ENCODE measurements at regions not wholly inside any gene's neighbourhood (a gene's known extent, or its start where the extent isn't known, plus 50 kb on each side); places are given as distances from the start of the nearest gene placed in this dataset.

GRCh38 chr7:137166363-137166762 is 177.2 kb downstream of the PTN start:
- H3K4me2 ChIP-seq: no peak overlapping the region
- no peaks in the 10 kb centered on the region for H3K79me2 ChIP-seq (ENCODE audit: low read depth)
- H3K36me3 ChIP-seq (ENCODE audit: low read depth): no peaks in the 10 kb centered on the region
- H3K9me2 ChIP-seq (ENCODE audit: insufficient read depth): no peaks in the 10 kb centered on the region
- no peaks in the 10 kb centered on the region for H3F3A ChIP-seq (ENCODE audit: insufficient read depth, low read depth)
- H3K4me3 ChIP-seq: no peak overlapping the region
- CTCF ChIA-PET: interaction anchor here (0.6 kb wide), 1 partner anchor 17 kb away, joined by 3 read pairs; no protein-coding TSS in a partner anchor
- POLR2A ChIA-PET (ENCODE audit: unreplicated experiment): no interaction called here
- H3K9me3 ChIP-seq (ENCODE audit: insufficient read depth, low read depth): no peaks in the 10 kb centered on the region
- BruUV-seq (replicated peaks): no TSS peak
- intact Hi-C loops (cut with micrococcal nuclease; ENCODE audit: unreplicated experiment): no loop called here
- no peak for DNase-seq
- H3K27me3 ChIP-seq (ENCODE audit: insufficient read depth, low read depth): no peaks in the 10 kb centered on the region
- H3K27ac ChIP-seq: no peak overlapping the region
- no peaks in the 10 kb centered on the region for H3K4me1 ChIP-seq (replicated peaks; ENCODE audit: insufficient read depth)
- no peak overlapping the region for H2AFZ ChIP-seq
- no peaks in the 10 kb centered on the region for H4K20me1 ChIP-seq (ENCODE audit: insufficient read depth)
- TF ChIP-seq, protein P1, sequence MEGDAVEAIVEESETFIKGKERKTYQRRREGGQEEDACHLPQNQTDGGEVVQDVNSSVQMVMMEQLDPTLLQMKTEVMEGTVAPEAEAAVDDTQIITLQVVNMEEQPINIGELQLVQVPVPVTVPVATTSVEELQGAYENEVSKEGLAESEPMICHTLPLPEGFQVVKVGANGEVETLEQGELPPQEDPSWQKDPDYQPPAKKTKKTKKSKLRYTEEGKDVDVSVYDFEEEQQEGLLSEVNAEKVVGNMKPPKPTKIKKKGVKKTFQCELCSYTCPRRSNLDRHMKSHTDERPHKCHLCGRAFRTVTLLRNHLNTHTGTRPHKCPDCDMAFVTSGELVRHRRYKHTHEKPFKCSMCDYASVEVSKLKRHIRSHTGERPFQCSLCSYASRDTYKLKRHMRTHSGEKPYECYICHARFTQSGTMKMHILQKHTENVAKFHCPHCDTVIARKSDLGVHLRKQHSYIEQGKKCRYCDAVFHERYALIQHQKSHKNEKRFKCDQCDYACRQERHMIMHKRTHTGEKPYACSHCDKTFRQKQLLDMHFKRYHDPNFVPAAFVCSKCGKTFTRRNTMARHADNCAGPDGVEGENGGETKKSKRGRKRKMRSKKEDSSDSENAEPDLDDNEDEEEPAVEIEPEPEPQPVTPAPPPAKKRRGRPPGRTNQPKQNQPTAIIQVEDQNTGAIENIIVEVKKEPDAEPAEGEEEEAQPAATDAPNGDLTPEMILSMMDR (conservative IDR thresholded peaks at IDR 0.05): no peak
- TF ChIP-seq EZH2 (IDR thresholded peaks at IDR 0.05; ENCODE audit: low read depth): no peak

- CTCF ChIA-PET: no interaction called here
Measured at GRCh38 chr7:137165786-137166185, 177.7 kb downstream of the PTN start.

DNA sequence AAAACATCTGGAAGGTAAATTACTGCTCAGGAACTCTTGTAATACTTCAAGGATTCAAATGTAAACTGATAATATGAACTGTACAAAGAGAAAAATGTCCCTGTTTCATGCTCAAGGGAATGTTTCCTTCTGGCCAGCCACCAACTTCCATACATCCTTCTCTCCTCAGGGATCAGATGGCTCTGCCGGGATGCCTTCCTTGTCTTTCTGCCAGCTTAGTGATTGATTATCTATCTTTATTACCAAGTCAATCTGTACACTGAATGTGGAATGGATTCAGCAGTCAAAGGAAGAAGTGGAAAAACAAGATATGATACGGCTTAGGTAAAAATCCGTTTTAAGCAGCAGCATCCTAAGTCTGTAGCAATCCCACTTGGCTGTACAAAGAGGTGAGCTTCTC is 178.3 kb downstream of the PTN start:
- Histone ChIP-seq H3K4me3 (no peak overlapping the region), H3K36me3 (ENCODE audit: low read depth) (no peaks in the 10 kb centered on the region), H3K27me3 (ENCODE audit: insufficient read depth, low read depth) (no peaks in the 10 kb centered on the region), H3F3A (ENCODE audit: insufficient read depth, low read depth) (no peaks in the 10 kb centered on the region), H3K9me2 (ENCODE audit: insufficient read depth) (no peaks in the 10 kb centered on the region), H3K9me3 (ENCODE audit: insufficient read depth, low read depth) (no peaks in the 10 kb centered on the region), H2AFZ (no peak overlapping the region), H3K79me2 (ENCODE audit: low read depth) (no peaks in the 10 kb centered on the region), H3K4me1 (replicated peaks; ENCODE audit: insufficient read depth) (no peaks in the 10 kb centered on the region), H3K4me2 (no peak overlapping the region), H3K27ac (no peak overlapping the region), H4K20me1 (ENCODE audit: insufficient read depth) (no peaks in the 10 kb centered on the region)
- no TSS peak for BruUV-seq (replicated peaks)
- ChIA-PET CTCF (no interaction called here), POLR2A (ENCODE audit: unreplicated experiment) (no interaction called here)
- no peak for TF ChIP-seq EZH2 (IDR thresholded peaks at IDR 0.05; ENCODE audit: low read depth)
- TF ChIP-seq, protein P1 (conservative IDR thresholded peaks at IDR 0.05): no peak
- DNase-seq: no peak
- intact Hi-C loops (cut with micrococcal nuclease; ENCODE audit: unreplicated experiment): no loop called here

More at GRCh38 chr7:137165786-137166185, 177.7 kb downstream of the PTN start:
- Histone ChIP-seq H4K20me1 (ENCODE audit: insufficient read depth) (no peaks in the 10 kb centered on the region), H3K27me3 (ENCODE audit: insufficient read depth, low read depth) (no peaks in the 10 kb centered on the region), H3K79me2 (ENCODE audit: low read depth) (no peaks in the 10 kb centered on the region), H3K4me3 (no peak overlapping the region), H3F3A (ENCODE audit: insufficient read depth, low read depth) (no peaks in the 10 kb centered on the region), H3K4me1 (replicated peaks; ENCODE audit: insufficient read depth) (no peaks in the 10 kb centered on the region), H3K9me3 (ENCODE audit: insufficient read depth, low read depth) (no peaks in the 10 kb centered on the region), H3K36me3 (ENCODE audit: low read depth) (no peaks in the 10 kb centered on the region), H2AFZ (no peak overlapping the region), H3K9me2 (ENCODE audit: insufficient read depth) (no peaks in the 10 kb centered on the region), H3K4me2 (no peak overlapping the region), H3K27ac (no peak overlapping the region)
- no TSS peak for BruUV-seq (replicated peaks)
- POLR2A ChIA-PET (ENCODE audit: unreplicated experiment): no interaction called here
- intact Hi-C loops (cut with micrococcal nuclease; ENCODE audit: unreplicated experiment): no loop called here
- no peak for DNase-seq
- TF ChIP-seq, protein P1 (conservative IDR thresholded peaks at IDR 0.05): no peak
